Smooth muscle cell (in vitro differentiated cells): ENCODE measurements at regions not wholly inside any gene's neighbourhood (a gene's known extent, or its start where the extent isn't known, plus 50 kb on each side); places are given as distances from the start of the nearest gene placed in this dataset.

Experiments used
- DNase-seq: peaks from one replicate; lab custom pipeline; 2025; ENCODE audit not compliant: unreplicated experiment; lab: John Stamatoyannopoulos, UW
- H2AFZ ChIP-seq: fragments of 200-600 bp; sonication (generic); 2 replicates; pipeline ENCODE4 v1.6.0; 2016; ENCODE audit warnings: antibody characterized with exemption, low read depth, mild to moderate bottlenecking
- H3F3A ChIP-seq: fragments of 200-600 bp; sonication (generic); 2 replicates; pipeline ENCODE4 v1.6.0; 2017; ENCODE audit warnings: antibody characterized with exemption, low read depth
- H3K27ac ChIP-seq: fragments of 200-600 bp; sonication (generic); 2 replicates; pipeline ENCODE4 v1.5.1; 2016; ENCODE audit warnings: low read depth, mild to moderate bottlenecking
- H3K27me3 ChIP-seq: fragments of 200-600 bp; sonication (generic); 2 replicates; pipeline ENCODE4 v1.6.1; 2016; ENCODE audit warnings: low read depth, mild to moderate bottlenecking
- H3K36me3 ChIP-seq: fragments of 200-600 bp; sonication (generic); 2 replicates; pipeline ENCODE4 v1.5.1; 2016; ENCODE audit warnings: low read depth
- H3K4me1 ChIP-seq: fragments of 200-600 bp; sonication (generic); 2 replicates; pipeline ENCODE4 v1.5.1; 2016; ENCODE audit warnings: low read depth
- H3K4me2 ChIP-seq: fragments of 200-600 bp; sonication (generic); 2 replicates; pipeline ENCODE4 v1.6.0; 2016; ENCODE audit warnings: mild to moderate bottlenecking
- H3K4me3 ChIP-seq: fragments of 200-600 bp; sonication (generic); 2 replicates; pipeline ENCODE4 v1.5.1; 2016; ENCODE audit warnings: mild to moderate bottlenecking
- H3K79me2 ChIP-seq: fragments of 200-600 bp; sonication (generic); 2 replicates; pipeline ENCODE4 v1.6.0; 2016; ENCODE audit warnings: low read depth, mild to moderate bottlenecking
- H3K9ac ChIP-seq: fragments of 200-600 bp; sonication (generic); 2 replicates; pipeline ENCODE4 v1.6.0; 2016; ENCODE audit warnings: low read depth
- H3K9me3 ChIP-seq: fragments of 200-600 bp; sonication (generic); replicated peaks from 2 replicates; pipeline ENCODE4 v1.5.1; 2016; ENCODE audit warnings: low read depth
- H4K20me1 ChIP-seq: fragments of 200-600 bp; sonication (generic); 2 replicates; pipeline ENCODE4 v1.6.0; 2016; ENCODE audit warnings: low read depth
- WGBS: methylation state at CpG from one replicate; pipeline ENCODE4 v1.1.7; 2016; ENCODE audit warnings: low lambda C conversion rate; 5-methylcytosine and 5-hydroxymethylcytosine counted together
- TF ChIP-seq, protein P1 (sequence below): fragments of 200-600 bp; sonication (generic); IDR thresholded peaks from 2 replicates; pipeline ENCODE4 v1.5.1; 2017; ENCODE audit warnings: borderline replicate concordance, mild to moderate bottlenecking, antibody characterized with exemption; ENCODE audit not compliant: insufficient read depth, poor library complexity, severe bottlenecking

DNA sequence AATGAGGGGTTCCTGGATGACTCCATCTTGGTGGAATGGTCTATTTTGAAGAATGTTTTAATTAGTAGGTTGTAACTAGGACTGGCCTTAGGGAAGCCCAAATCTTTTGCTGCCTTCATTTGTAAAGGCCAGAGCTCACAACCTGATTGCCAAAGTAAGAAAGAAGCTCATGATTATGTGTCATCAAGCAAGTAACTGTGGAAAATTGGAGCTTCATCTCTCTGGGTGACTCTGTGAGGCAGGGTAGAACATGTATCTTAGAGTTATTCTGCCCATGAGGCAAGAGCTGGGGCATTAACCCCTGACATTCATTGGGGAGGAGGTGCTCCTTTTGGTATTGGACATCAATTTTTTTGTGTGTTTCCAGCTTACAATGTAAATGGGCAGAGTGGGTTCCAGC is 273.9 kb upstream of the JAG1 start:
- Histone ChIP-seq H3K79me2 (no peaks in the 10 kb centered on the region), H3K9ac (no peak overlapping the region), H3K4me3 (no peak overlapping the region), H4K20me1 (no peaks in the 10 kb centered on the region), H3F3A (no peaks in the 10 kb centered on the region), H3K4me2 (no peak overlapping the region), H3K36me3 (no peaks in the 10 kb centered on the region), H3K9me3 (no peaks in the 10 kb centered on the region), H3K4me1 (no peaks in the 10 kb centered on the region), H3K27ac (no peak overlapping the region), H3K27me3 (no peaks in the 10 kb centered on the region), H2AFZ (no peak overlapping the region)
- no peak for DNase-seq
- TF ChIP-seq, protein P1, sequence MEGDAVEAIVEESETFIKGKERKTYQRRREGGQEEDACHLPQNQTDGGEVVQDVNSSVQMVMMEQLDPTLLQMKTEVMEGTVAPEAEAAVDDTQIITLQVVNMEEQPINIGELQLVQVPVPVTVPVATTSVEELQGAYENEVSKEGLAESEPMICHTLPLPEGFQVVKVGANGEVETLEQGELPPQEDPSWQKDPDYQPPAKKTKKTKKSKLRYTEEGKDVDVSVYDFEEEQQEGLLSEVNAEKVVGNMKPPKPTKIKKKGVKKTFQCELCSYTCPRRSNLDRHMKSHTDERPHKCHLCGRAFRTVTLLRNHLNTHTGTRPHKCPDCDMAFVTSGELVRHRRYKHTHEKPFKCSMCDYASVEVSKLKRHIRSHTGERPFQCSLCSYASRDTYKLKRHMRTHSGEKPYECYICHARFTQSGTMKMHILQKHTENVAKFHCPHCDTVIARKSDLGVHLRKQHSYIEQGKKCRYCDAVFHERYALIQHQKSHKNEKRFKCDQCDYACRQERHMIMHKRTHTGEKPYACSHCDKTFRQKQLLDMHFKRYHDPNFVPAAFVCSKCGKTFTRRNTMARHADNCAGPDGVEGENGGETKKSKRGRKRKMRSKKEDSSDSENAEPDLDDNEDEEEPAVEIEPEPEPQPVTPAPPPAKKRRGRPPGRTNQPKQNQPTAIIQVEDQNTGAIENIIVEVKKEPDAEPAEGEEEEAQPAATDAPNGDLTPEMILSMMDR = no peak

DNA sequence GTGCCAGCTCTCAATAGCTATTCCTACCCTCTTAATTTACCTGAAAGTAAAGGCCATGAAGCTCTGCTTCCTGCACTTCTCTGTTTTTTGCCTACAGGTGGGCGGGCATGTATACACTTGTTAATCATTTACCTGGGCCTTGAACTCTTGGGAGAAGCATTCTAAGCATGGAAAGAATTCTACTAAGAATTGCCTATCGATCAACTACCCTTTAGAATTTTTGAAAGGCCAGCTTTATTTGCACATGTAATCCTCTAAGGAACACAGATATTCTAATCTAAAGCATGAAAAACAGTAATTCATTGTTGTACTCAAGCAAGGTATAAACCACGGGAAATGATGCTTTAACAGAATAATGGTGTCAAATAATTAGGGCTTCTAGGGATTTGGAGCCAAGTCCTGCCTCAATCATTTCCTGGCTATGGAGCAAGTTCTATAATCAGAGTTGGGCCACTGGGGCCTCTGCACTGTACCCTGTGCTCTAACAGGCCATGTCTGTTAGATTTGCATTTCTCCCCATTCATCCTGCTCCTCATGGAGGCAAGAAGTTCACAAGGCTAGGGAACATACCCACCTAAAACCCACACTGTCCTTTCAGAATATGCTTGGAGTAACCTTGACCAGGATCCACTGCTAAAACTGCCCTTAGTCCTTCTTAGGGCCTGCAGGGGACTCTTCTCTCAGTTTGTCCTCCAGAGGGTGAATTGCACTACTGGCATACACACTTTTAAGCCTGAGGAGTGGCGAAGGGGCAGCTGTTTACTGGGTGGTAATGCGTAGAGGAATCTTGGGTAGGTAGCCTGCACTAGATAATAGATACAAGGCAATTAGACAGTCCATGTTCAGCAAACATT is 276.4 kb upstream of the JAG1 start:
- no peak overlapping the region for H3K4me3 ChIP-seq
- no peaks in the 10 kb centered on the region for H3F3A ChIP-seq
- no peak overlapping the region for H3K27ac ChIP-seq
- H3K27me3 ChIP-seq = no peaks in the 10 kb centered on the region
- no peaks in the 10 kb centered on the region for H4K20me1 ChIP-seq
- no peaks in the 10 kb centered on the region for H3K36me3 ChIP-seq
- no peak for DNase-seq
- no peaks in the 10 kb centered on the region for H3K9me3 ChIP-seq
- no peaks in the 10 kb centered on the region for H3K4me1 ChIP-seq
- H3K4me2 ChIP-seq = no peak overlapping the region
- H3K9ac ChIP-seq = no peak overlapping the region
- no peaks in the 10 kb centered on the region for H3K79me2 ChIP-seq
- no peak overlapping the region for H2AFZ ChIP-seq
- WGBS = 90% methylated on average over 5 of the region's 5 CpGs
- TF ChIP-seq, protein P1 = no peak

DNA sequence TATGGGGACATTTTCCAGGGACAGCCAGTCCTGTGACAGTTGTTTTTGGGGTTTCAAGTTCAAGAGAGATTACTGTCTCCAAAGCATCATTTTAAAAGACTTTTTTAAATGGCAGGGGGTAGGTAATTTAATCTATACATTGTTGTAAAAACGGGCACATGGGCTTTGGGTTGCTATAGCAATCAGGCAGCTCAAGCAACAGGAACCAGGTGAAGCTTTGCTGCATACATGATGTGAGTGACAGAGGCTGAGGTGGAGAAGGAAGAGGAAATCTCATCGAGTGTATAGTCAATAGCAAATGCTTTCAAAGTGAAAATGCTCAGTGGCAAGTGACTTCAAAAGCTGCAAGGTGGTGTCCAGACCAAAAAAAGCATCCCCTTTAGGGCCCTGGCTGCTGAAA is 277.4 kb upstream of the JAG1 start:
- no peak overlapping the region for H3K9ac ChIP-seq
- no peaks in the 10 kb centered on the region for H3K36me3 ChIP-seq
- WGBS = 70% methylated on average over 2 of the region's 2 CpGs
- no peaks in the 10 kb centered on the region for H3K79me2 ChIP-seq
- H3K4me1 ChIP-seq = no peaks in the 10 kb centered on the region
- H3K27me3 ChIP-seq = no peaks in the 10 kb centered on the region
- TF ChIP-seq, protein P1 = no peak
- no peaks in the 10 kb centered on the region for H4K20me1 ChIP-seq
- H3K9me3 ChIP-seq = no peaks in the 10 kb centered on the region
- H3K27ac ChIP-seq = no peak overlapping the region
- H3K4me3 ChIP-seq = no peak overlapping the region
- DNase-seq = no peak
- H3K4me2 ChIP-seq = no peak overlapping the region
- no peak overlapping the region for H2AFZ ChIP-seq
- no peaks in the 10 kb centered on the region for H3F3A ChIP-seq

DNA sequence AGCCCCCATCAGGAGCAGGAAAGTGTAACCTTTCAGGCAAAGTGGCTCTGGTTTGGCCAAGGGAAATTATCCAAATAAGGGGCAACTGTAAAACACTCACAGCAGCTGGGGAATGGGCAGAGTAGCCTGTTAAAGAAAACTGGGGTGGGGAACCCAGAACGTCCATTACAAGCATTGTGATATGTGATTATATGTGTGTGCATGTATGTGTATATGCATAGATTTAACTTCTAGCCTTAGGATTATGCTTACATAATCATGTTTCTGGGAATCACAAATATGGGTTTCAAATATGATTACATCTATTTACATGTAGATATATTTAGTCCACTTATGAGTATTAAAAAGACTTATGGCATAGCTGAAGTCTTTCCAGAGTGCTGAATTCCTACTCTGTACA is 278.1 kb upstream of the JAG1 start:
- Histone ChIP-seq H3K27me3 (no peaks in the 10 kb centered on the region), H3K4me1 (no peaks in the 10 kb centered on the region), H3K4me2 (no peak overlapping the region), H3F3A (no peaks in the 10 kb centered on the region), H4K20me1 (no peaks in the 10 kb centered on the region), H3K9ac (no peak overlapping the region), H3K79me2 (no peaks in the 10 kb centered on the region), H3K4me3 (no peak overlapping the region), H3K27ac (no peak overlapping the region), H2AFZ (no peak overlapping the region), H3K9me3 (no peaks in the 10 kb centered on the region), H3K36me3 (no peaks in the 10 kb centered on the region)
- WGBS = 81% methylated on average over 1 of the region's 1 CpG
- DNase-seq = no peak
- TF ChIP-seq, protein P1 = no peak
